WERI-Rb-1 (cell line): ENCODE measurements at regions not wholly inside any gene's neighbourhood (a gene's known extent, or its start where the extent isn't known, plus 50 kb on each side); places are given as distances from the start of the nearest gene placed in this dataset.

Experiments used
- DNase-seq: peaks from one replicate; pipeline ENCODE4 v3.0.0-alpha.2; 2020
- H3K27ac ChIP-seq: fragments of 250-450 bp; sonication (Bioruptor Pico); 2 replicates; pipeline ENCODE4 v1.5.1; 2020; ENCODE audit warnings: mild to moderate bottlenecking, moderate library complexity
- H3K27me3 ChIP-seq: fragments of 250-450 bp; sonication (Bioruptor Pico); 2 replicates; pipeline ENCODE4 v1.5.1; 2021; ENCODE audit warnings: mild to moderate bottlenecking, low read depth, moderate library complexity; ENCODE audit not compliant: insufficient read depth, severe bottlenecking
- H3K36me3 ChIP-seq: fragments of 250-450 bp; sonication (Bioruptor Pico); 2 replicates; pipeline ENCODE4 v1.5.1; 2020; ENCODE audit warnings: mild to moderate bottlenecking, moderate library complexity
- H3K4me3 ChIP-seq: 2 replicates; pipeline ENCODE4 v1.5.1; 2011; ENCODE audit warnings: low read depth, mild to moderate bottlenecking, control low read depth, low read length
- H3K9me3 ChIP-seq: fragments of 250-450 bp; sonication (Bioruptor Pico); 2 replicates; pipeline ENCODE4 v1.5.1; 2021; ENCODE audit warnings: mild to moderate bottlenecking, moderate library complexity; ENCODE audit not compliant: severe bottlenecking
- TF ChIP-seq, protein P1 (sequence below): IDR thresholded peaks from 2 replicates; pipeline ENCODE4 v1.5.1; 2011; ENCODE audit warnings: low read depth, mild to moderate bottlenecking, control low read depth, inconsistent platforms, low read length

GRCh38 chr7:125678771-125679170 lies 749.1 kb upstream of the POT1 start:
- no peak for DNase-seq
- H3K36me3 ChIP-seq = no peaks in the 10 kb centered on the region
- TF ChIP-seq, protein P1, sequence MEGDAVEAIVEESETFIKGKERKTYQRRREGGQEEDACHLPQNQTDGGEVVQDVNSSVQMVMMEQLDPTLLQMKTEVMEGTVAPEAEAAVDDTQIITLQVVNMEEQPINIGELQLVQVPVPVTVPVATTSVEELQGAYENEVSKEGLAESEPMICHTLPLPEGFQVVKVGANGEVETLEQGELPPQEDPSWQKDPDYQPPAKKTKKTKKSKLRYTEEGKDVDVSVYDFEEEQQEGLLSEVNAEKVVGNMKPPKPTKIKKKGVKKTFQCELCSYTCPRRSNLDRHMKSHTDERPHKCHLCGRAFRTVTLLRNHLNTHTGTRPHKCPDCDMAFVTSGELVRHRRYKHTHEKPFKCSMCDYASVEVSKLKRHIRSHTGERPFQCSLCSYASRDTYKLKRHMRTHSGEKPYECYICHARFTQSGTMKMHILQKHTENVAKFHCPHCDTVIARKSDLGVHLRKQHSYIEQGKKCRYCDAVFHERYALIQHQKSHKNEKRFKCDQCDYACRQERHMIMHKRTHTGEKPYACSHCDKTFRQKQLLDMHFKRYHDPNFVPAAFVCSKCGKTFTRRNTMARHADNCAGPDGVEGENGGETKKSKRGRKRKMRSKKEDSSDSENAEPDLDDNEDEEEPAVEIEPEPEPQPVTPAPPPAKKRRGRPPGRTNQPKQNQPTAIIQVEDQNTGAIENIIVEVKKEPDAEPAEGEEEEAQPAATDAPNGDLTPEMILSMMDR = no peak
- H3K27me3 ChIP-seq = no peaks in the 10 kb centered on the region
- H3K9me3 ChIP-seq = no peaks in the 10 kb centered on the region
- no peak overlapping the region for H3K27ac ChIP-seq
- H3K4me3 ChIP-seq = no peak overlapping the region

GRCh38 chr7:125675640-125676039 lies 746.0 kb upstream of the POT1 start:
- Histone ChIP-seq H3K36me3 (no peaks in the 10 kb centered on the region), H3K27me3 (no peaks in the 10 kb centered on the region), H3K9me3 (no peaks in the 10 kb centered on the region), H3K27ac (no peak overlapping the region), H3K4me3 (no peak overlapping the region)
- DNase-seq = no peak
- TF ChIP-seq, protein P1 = no peak

- H3K9me3 ChIP-seq = no peaks in the 10 kb centered on the region
- H3K4me3 ChIP-seq = no peak overlapping the region
- DNase-seq = no peak
- H3K27me3 ChIP-seq = no peaks in the 10 kb centered on the region
- no peak overlapping the region for H3K27ac ChIP-seq
- H3K36me3 ChIP-seq = no peaks in the 10 kb centered on the region
- TF ChIP-seq, protein P1 = no peak
These were observed 745.5 kb upstream of the POT1 start for GRCh38 chr7:125675169-125675568.

- H3K36me3 ChIP-seq = no peaks in the 10 kb centered on the region
- no peak for DNase-seq
- TF ChIP-seq, protein P1 = peak; percentile 33; the same call in 1 of the 2 replicates
These were observed 741.4 kb upstream of the POT1 start for GRCh38 chr7:125670926-125671572.

DNA sequence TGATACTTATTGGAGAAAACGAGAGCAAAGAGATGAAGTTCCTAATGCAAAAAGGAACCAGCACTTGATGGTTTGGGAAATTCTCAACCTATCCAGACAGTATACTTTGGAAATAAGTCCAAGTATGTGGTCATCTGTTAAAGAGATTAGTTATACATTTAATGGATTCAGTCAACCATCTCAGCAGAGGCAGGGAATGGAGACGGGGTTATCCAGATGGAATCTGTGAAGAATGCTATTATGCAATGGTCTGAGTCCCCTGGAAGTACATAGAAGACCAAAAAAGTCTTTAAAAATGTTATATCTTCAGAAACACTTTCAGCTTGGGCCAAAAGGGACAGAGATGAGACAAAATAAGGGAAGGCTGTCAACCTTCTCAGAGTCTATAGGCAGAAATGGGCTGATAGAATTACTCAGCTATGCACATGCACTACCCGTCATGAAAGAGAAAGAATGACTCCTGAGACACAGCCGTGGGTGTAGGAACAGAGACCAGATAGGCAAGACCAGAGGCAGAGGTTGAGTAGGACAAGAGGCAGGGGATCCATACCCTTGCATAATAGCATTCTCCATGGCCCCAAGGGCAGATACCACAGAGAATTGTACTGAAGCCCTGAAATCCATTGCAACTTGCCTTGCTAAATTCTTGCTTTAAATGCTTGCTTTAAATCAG lies 738.8 kb upstream of the POT1 start:
- Histone ChIP-seq H3K4me3 (no peak overlapping the region), H3K27ac (no peak overlapping the region), H3K27me3 (no peaks in the 10 kb centered on the region), H3K9me3 (no peaks in the 10 kb centered on the region), H3K36me3 (no peaks in the 10 kb centered on the region)
- DNase-seq = no peak
- TF ChIP-seq, protein P1 = no peak

More at GRCh38 chr7:125670926-125671572, 741.4 kb upstream of the POT1 start:
- Histone ChIP-seq H3K9me3 (no peaks in the 10 kb centered on the region), H3K27ac (no peak overlapping the region), H3K27me3 (no peaks in the 10 kb centered on the region), H3K4me3 (no peak overlapping the region)
